PFSK-1 (cell line): ENCODE measurements at regions not wholly inside any gene's neighbourhood (a gene's known extent, or its start where the extent isn't known, plus 50 kb on each side); places are given as distances from the start of the nearest gene placed in this dataset.

Experiments
- FOXP2 ChIP-seq: optimal IDR thresholded peaks from 2 replicates; pipeline ENCODE3; 2011; ENCODE audit warnings: borderline replicate concordance, control low read depth, inconsistent platforms; ENCODE audit not compliant: insufficient read depth; ENCODE audit errors: extremely low read length, extremely low read depth
- POLR2AphosphoS5 ChIP-seq: IDR thresholded peaks from 2 replicates; pipeline ENCODE4 v1.6.1; 2012; ENCODE audit warnings: low read depth, mild to moderate bottlenecking, control low read depth, low read length, moderate library complexity
- REST ChIP-seq, 2 experiments: IDR thresholded peaks; 2 replicates each; pipeline versions ENCODE4 v1.6.1 to v1.8.0; 2011 to 2012; ENCODE audit warnings: low read depth in 2 of 2, low read length in 2 of 2, control low read depth in 1 of 2, inconsistent platforms in 1 of 2, mild to moderate bottlenecking in 1 of 2, moderate library complexity in 1 of 2; ENCODE audit not compliant: insufficient read depth in 1 of 2
- SIN3A ChIP-seq: IDR thresholded peaks from 2 replicates; pipeline ENCODE4 v1.6.1; 2012; ENCODE audit warnings: mild to moderate bottlenecking, low read length, moderate library complexity, borderline replicate concordance; ENCODE audit not compliant: insufficient read depth

GRCh38 chr12:4051596-4051995 is 178.4 kb upstream of the PARP11 start:
- TF ChIP-seq FOXP2 (no peak), SIN3A (no peak), POLR2AphosphoS5 (no peak), REST (IDR thresholded peaks at IDR 0.05; ENCODE audit: insufficient read depth in 1 of 2, low read depth in 2 of 2, low read length in 2 of 2) (no peak)
